Ecto neural progenitor cell (in vitro differentiated cells): ENCODE measurements at regions not wholly inside any gene's neighbourhood (a gene's known extent, or its start where the extent isn't known, plus 50 kb on each side); places are given as distances from the start of the nearest gene placed in this dataset.
A peak's percentile ranks its signal among the peaks of the same experiment; 100 is the strongest.

ENCODE experiments used
- DNase-seq: peaks from one replicate; pipeline ENCODE4 v3.0.0-alpha.2; 2018; ENCODE audit warnings: low spot score

- DNase-seq = peak; percentile 39
Observed at GRCh38 chr2:239471011-239471792, 70.4 kb upstream of the HDAC4 start.

GRCh38 chr2:239470151-239470900 is 69.5 kb upstream of the HDAC4 start:
- no peak for DNase-seq

GRCh38 chr2:239469106-239469960 is 68.5 kb upstream of the HDAC4 start:
- DNase-seq = peak; percentile 40

- no peak for DNase-seq
Observed at GRCh38 chr2:239468491-239469105, 67.8 kb upstream of the HDAC4 start.

GRCh38 chr2:239467956-239468490 is 67.2 kb upstream of the HDAC4 start:
- peak; percentile 40 for DNase-seq

GRCh38 chr2:239467281-239467955 is 66.6 kb upstream of the HDAC4 start:
- peak; percentile 28 for DNase-seq

GRCh38 chr2:239466755-239467271 is 66.0 kb upstream of the HDAC4 start:
- peak; percentile 40 for DNase-seq

GRCh38 chr2:239466061-239466754 is 65.4 kb upstream of the HDAC4 start:
- DNase-seq = peak; percentile 35

- DNase-seq = peak; percentile 34
Observed at GRCh38 chr2:239465017-239466001, 64.5 kb upstream of the HDAC4 start.

GRCh38 chr2:239464166-239465016 is 63.6 kb upstream of the HDAC4 start:
- peak; percentile 43 for DNase-seq

- DNase-seq = peak; percentile 36
Observed at GRCh38 chr2:239463541-239464165, 62.8 kb upstream of the HDAC4 start.

- peak; percentile 41 for DNase-seq
Observed at GRCh38 chr2:239462671-239463506, 62.1 kb upstream of the HDAC4 start.

GRCh38 chr2:239462191-239462515 is 61.3 kb upstream of the HDAC4 start:
- no peak for DNase-seq

- DNase-seq = peak; percentile 40
Observed at GRCh38 chr2:239461291-239462190, 60.7 kb upstream of the HDAC4 start.

- no peak for DNase-seq
Observed at GRCh38 chr2:239460780-239461179, 60.0 kb upstream of the HDAC4 start.

GRCh38 chr2:239459606-239460005 is 58.8 kb upstream of the HDAC4 start:
- peak; percentile 39 for DNase-seq
